SHP77 treated with DMSO at 0.1 percent for 48 hours (cell line): ENCODE measurements at regions not wholly inside any gene's neighbourhood (a gene's known extent, or its start where the extent isn't known, plus 50 kb on each side); places are given as distances from the start of the nearest gene placed in this dataset.

Experiments
- DNase-seq: peaks from one replicate; lab custom pipeline; 2025; lab: John Stamatoyannopoulos, UW

- no peak for DNase-seq
Measured at GRCh38 chr12:11568155-11568761, 81.2 kb upstream of the ETV6 start.

- DNase-seq, result no peak
Measured at GRCh38 chr12:11568762-11569478, 80.6 kb upstream of the ETV6 start.

GRCh38 chr12:11569716-11570115 lies 79.8 kb upstream of the ETV6 start:
- DNase-seq, result no peak

- no peak for DNase-seq
Measured at GRCh38 chr12:11573880-11574279, 75.6 kb upstream of the ETV6 start.

GRCh38 chr12:11576104-11576503 lies 73.4 kb upstream of the ETV6 start:
- DNase-seq, result no peak

GRCh38 chr12:11577658-11578260 lies 71.7 kb upstream of the ETV6 start:
- no peak for DNase-seq

GRCh38 chr12:11578461-11578993 lies 70.9 kb upstream of the ETV6 start:
- DNase-seq, result no peak

- DNase-seq, result no peak
Measured at GRCh38 chr12:11580125-11580751, 69.2 kb upstream of the ETV6 start.

GRCh38 chr12:11581179-11581755 lies 68.2 kb upstream of the ETV6 start:
- no peak for DNase-seq

GRCh38 chr12:11584221-11584855 lies 65.1 kb upstream of the ETV6 start:
- no peak for DNase-seq

GRCh38 chr12:11592484-11592883 lies 57.0 kb upstream of the ETV6 start:
- no peak for DNase-seq

- no peak for DNase-seq
Measured at GRCh38 chr12:11593013-11593412, 56.5 kb upstream of the ETV6 start.

- DNase-seq, result no peak
Measured at GRCh38 chr12:11595080-11595479, 54.4 kb upstream of the ETV6 start.

GRCh38 chr12:11596141-11596540 lies 53.3 kb upstream of the ETV6 start:
- no peak for DNase-seq

- DNase-seq, result no peak
Measured at GRCh38 chr12:11598900-11599299, 50.6 kb upstream of the ETV6 start.
